EH (cell line): ENCODE measurements at regions not wholly inside any gene's neighbourhood (a gene's known extent, or its start where the extent isn't known, plus 50 kb on each side); places are given as distances from the start of the nearest gene placed in this dataset.
A peak's percentile ranks its signal among the peaks of the same experiment; 100 is the strongest.

ENCODE experiments used
- DNase-seq: peaks from one replicate; pipeline ENCODE4 v3.0.0-alpha.2; 2015; ENCODE audit warnings: low read depth

DNA sequence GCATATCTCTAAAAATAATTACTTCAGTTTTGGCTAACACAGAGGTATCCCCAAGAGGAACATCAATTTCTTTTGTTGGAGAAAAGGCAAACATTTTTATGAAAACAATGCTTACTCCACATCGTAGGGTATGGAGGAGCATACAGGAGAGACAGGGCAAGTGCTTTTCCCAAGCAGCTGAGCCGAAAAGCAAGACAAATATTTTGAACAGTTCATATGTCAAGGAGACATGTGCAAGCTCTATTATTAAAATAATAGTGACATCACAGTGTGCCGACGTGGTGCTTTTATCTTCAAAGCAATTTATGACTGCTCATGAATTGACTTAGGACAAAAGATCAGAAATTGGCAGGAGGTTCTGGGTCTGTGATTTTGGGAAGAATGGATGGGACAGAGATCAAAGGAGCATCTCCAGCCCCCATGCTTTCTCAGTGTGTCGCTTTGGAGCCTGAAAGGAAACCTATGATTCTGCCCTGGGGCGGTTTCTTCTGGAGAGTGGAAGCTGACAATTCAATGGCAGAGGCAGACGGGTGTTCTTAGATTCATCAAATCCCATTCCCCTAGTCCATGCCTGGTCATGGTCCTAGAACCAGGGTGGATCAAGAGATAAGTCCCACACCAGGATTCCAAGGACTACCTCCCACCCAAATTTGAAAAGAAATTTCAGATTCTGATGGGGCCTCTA, 97.1 kb downstream of the JCAD start:
- DNase-seq = no peak

GRCh38 chr10:29961351-29961750, 98.0 kb downstream of the JCAD start:
- DNase-seq = no peak

- DNase-seq = no peak
Measured at GRCh38 chr10:29960261-29960660, 99.1 kb downstream of the JCAD start.

GRCh38 chr10:29959586-29959985, 99.8 kb downstream of the JCAD start:
- DNase-seq = no peak

- DNase-seq = no peak
Measured at GRCh38 chr10:29958440-29958839, 100.9 kb downstream of the JCAD start.

GRCh38 chr10:29957907-29958331, 101.5 kb downstream of the JCAD start:
- no peak for DNase-seq

DNA sequence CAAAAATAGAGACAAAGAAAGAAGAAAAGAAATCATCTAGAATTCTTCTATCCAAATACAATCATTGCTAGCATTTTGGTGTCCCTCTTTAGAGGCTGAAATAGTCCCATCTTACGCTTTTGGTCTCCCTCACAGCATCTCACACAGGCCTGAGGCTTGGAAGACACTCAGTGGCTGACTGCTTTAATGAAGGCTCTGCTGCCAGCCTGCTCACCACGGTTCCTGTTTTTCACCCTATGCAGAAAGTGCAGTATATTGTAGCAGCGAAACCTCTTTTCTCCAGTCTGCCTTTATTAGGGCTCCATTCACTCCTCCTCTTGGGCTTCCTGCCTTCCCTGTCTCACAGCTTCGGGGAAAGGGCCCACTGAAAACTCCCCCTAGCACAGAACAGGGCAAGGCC, 102.2 kb downstream of the JCAD start:
- DNase-seq = no peak

GRCh38 chr10:29956335-29956924, 103.0 kb downstream of the JCAD start:
- no peak for DNase-seq

- peak; percentile 34 for DNase-seq
Measured at GRCh38 chr10:29955329-29955935, 104.0 kb downstream of the JCAD start.

- DNase-seq = no peak
Measured at GRCh38 chr10:29951441-29951931, 107.9 kb downstream of the JCAD start.

DNA sequence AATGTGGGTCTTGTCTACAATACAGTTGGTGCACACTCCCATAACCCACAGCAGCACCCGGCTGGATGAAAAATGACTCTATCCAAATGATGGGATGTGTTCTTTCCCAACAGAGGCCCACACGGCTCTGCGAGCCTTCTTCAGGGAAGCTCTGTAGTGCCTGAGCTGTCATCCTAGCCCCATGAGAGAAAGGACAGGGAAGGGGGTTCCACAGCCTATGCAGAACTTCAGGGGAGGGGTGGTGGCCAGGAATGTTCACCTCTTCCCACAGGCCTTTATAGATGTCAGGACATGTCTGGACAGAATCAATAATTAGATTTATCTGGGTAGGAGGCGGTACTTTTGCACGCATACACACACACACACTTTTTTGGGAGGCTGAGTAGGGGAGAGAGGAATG, 109.0 kb downstream of the JCAD start:
- no peak for DNase-seq

DNA sequence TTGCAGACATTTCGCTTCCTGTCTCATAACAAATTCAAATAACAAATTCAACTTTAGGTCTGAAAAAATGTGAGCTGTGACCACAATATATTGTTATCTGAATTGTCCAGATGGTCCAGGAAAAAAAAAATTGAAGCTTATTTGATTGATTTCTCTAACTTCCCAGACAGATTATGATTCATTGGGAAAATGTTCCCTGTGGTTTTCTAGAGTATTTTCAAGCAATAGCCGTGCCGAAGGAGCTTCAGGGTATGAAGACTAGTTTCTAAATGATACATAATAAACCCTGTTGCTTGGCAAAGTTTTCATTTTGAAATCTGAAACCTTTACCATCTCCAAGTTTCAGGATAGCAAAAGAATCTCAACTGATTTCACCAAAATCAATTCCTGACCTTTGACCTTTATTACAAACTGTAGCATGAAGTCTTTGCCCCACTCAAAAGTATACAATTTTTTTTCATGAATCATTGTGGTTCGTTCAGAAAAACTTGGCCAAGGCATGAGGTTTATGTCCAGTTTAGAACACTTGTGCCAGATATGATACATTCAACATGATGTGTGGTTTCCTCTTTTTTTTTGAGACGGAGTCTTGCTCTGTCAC, 109.9 kb downstream of the JCAD start:
- peak; percentile 96 for DNase-seq

- DNase-seq = no peak
Measured at GRCh38 chr10:29948881-29949355, 110.5 kb downstream of the JCAD start.

DNA sequence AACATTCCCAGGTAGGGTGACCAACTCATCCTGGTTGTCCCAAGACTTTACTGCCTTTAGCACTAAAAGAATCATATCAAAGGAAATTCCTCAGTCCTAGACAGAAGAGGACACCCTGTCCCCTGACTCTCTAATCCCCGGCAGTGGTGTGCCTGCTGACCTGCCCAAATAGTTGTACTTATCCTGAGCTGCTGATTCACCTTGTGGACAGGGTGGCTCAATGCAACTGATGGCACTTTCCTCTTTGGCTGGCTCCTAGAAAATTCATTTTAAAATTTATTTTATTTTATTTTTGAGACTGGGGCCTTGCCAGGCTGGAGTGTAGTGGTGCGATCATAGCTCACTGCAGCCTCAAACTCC, 111.7 kb downstream of the JCAD start:
- no peak for DNase-seq

DNA sequence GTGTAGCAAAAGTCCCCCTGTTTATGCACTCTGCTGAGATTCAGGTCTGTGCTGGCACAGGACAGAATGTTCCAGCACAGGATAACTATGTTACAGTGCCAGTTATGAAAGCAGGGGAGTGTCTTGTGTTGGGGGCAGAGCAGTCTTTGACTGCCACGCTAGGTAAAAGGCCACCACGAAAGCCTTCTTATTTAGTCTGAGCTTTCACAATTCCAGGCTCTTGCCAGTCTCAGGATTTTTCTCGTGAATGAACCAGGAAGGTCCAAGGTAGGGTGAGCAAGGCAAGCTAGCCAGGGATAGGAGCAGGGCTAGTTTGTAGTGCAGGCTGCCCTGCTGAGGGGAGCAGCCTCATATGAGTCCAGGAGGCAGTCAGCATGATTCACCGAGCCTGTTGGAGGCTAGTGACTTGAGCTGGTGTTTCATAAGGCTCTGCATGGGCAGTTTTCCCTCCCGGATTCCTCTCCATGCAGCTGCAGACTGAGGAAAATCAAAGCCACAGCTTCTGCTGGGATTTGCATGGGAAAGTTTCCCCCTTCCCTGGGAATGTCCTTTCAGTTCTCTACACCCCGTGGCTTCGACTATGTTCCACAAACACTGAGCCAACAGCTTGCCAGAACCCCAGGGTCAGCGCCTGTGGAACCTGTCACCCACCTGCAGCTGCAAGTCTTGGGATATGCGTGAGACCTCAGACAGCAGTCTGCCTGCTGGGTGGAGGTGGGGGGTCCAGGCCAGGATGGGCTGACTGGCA, 112.3 kb downstream of the JCAD start:
- peak; percentile 87 for DNase-seq

GRCh38 chr10:29946614-29946952, 112.8 kb downstream of the JCAD start:
- DNase-seq = no peak

DNA sequence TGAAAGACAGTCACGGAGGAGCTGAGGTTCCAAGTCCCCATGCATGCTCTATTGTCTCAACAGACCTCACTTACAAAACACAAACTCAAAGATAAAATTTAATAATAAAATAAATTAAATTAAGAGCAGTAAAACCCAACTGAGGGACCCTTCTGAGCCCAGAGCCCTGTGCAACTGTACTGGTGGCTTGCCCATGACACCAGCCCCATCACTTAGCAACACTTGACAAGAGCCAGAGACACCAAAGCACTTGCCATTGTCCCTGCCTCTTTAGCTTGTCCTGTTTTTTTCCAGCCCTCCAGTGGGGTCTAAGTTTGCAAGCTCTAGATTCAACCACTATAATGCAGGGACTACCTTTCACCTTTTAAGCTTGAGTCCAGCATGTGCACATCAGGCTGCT, 117.9 kb downstream of the JCAD start:
- DNase-seq = no peak

- no peak for DNase-seq
Measured at GRCh38 chr10:29932991-29933390, 126.4 kb downstream of the JCAD start.

DNA sequence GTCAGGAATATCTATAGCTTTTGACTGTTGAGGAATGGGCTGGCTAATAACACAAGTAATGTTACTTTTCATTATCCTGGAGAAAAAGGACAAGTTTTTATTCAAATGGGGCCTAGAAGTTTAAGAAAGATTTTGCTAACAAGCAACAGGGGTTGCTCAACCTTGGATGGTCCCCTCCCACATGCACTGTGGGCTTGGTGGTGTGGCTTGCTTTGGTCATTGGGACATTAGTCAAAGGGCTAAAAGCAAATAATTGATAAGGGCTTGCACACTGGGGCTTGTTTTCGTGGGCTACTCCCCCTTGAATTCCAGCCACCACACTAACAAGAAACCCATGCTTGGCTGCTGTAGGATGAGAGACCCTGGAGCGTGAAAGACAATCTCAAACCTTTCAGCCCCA, 127.6 kb downstream of the JCAD start:
- DNase-seq = no peak

GRCh38 chr10:29929006-29929405, 130.4 kb downstream of the JCAD start:
- no peak for DNase-seq

DNA sequence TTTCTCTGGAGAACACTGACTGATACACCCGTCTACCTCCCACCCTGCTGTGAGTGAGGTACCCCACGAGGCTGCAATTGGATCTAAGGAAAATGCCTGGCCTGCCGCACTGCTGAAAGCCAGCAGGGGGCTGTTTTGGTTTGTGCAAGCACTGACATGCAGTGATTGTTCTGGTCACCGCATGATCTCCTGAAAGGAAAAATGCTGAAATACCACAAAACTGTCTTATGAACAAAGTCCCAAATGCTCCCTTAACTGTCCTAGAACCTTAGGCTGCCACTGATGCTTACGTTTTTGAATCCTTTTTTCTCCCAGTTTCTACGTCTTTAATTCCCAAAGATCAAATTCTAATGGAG, 132.7 kb downstream of the JCAD start:
- DNase-seq = peak; percentile 46
